Brain pericyte (primary cell): ENCODE measurements at regions not wholly inside any gene's neighbourhood (a gene's known extent, or its start where the extent isn't known, plus 50 kb on each side); places are given as distances from the start of the nearest gene placed in this dataset.

Source experiments
- DNase-seq: peaks from one replicate; pipeline ENCODE4 v3.0.0-alpha.2; 2012; ENCODE audit warnings: low read depth, low spot score

GRCh38 chr3:187951452-187952190 is 202.3 kb upstream of the LPP start:
- DNase-seq = no peak

- no peak for DNase-seq
These were observed 201.1 kb upstream of the LPP start for GRCh38 chr3:187952849-187953248.

- no peak for DNase-seq
These were observed 199.5 kb upstream of the LPP start for GRCh38 chr3:187954516-187954872.

- DNase-seq = peak; percentile 95
These were observed 198.9 kb upstream of the LPP start for GRCh38 chr3:187954873-187955586.

- peak; percentile 38 for DNase-seq
These were observed 198.4 kb upstream of the LPP start for GRCh38 chr3:187955587-187955952.

- no peak for DNase-seq
These were observed 196.8 kb upstream of the LPP start for GRCh38 chr3:187957165-187957581.

DNA sequence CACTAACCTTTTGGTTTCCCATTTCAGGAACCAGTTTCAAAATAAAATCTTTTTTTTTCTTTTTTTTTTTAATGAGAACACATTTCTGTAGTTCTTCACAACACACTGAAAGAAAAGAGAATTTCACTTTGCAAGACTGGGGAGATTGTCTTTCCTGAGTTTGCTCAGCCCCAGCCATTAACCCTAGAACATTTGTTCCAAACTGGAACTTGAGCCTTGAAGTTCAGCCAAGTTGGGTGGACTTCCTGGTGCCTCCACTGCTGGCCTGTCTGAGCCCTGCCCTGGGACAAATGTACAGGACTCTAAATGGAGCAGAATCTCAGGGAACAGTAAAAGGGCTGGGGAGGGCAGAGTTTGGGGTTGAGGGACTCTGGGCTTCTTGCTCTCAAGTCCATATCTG is 196.4 kb upstream of the LPP start:
- no peak for DNase-seq

GRCh38 chr3:187958432-187959003 is 195.4 kb upstream of the LPP start:
- no peak for DNase-seq

DNA sequence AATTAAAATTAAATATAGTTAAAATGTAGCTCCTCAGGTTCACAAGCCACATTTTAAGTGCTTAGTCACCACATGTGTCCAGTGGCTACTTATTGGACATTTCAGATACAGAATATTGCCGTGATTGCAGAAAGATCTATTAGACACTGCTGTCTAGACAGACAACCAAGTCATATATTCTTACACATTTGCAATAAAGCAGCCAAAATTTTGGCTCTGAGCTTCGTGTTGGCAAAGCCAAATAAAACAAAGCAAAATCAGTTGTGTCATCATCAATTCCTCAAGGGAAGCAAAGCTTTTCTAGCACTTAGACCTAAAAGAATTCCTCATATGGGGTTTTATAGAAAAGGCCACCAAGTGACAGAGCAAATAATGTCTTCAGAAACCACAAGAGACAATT is 193.1 kb upstream of the LPP start:
- DNase-seq = no peak

DNA sequence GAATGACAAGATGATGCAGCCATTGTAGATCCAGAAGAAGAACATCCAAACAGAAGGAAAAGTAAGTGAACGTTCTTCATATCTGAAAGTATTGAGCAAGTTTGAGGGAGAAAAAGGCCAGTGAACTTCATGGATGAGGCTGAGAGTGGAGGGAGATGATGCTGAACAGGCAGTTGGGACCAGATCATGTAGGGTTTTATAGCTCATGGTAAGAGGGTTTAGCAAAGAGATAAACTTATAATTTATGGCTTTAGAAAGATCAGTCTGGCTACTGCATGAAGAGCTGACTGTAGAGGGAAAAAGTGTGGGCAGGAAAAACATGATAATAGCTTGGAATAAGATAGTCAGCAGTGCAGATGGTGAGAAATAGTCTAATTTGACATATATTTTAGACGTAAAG is 192.6 kb upstream of the LPP start:
- no peak for DNase-seq

DNA sequence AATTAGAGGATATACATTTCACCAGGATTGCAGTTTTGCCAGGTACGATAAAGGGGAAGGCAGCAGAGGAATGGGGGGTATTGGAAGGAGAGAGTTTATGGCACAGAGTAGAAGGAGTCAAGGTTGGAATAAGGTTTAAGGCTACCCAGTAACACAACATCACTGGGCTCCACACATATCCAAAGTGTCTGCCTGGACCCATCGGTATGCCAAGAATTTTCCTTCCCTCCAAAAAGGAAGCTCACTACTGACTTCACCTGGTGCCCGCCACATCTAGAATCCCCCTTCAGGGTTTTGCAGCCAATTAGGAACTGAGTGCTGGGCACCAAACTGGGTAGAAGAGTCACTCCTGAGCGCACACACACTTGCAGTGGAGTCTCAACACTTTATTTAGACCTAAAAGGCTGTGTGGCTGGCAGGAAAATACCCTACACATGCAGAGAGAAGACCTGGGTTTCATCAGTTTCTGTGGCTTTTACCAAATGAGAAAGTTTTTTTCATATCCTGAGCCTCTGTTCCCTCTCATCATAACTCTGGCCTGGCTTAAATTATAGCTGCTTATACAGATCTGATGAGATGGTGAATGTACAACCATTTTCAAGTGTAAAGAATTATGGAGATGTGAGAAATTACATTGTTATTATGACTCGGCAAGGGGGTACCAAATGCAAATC is 190.8 kb upstream of the LPP start:
- DNase-seq = no peak

DNA sequence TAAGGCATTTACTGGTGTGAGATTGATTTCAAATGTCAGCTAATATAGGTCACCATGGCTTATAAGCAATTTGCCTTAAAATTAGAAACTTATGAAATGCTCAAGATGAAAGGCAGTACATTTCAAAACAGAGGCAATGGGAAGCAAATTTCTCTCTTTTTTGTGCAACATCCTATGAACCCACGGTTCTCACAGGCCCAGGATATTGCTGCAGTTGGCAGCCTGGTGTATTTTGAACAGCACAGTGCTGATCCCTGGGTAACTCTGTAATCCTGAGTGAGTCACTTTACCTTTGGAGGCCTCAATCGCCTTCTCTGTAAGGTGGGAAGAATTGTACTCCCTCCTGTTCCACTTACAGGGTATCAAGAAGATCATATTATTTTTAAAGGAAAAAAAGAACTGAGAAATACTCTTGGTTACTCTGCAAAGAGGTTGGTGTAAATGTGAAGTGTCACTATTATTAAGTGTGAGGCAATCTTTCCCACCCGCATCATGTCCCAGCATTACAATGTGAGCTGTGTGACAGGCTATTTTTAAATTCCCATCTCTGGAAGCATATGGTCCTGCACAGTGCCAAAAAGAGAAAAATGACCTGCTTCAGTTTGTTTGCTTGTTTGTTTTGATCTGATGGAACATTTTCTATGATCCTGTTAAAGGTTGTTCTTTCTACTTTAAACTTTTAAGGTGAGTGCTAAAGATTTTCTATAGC is 190.1 kb upstream of the LPP start:
- DNase-seq = no peak

GRCh38 chr3:187964760-187965159 is 189.2 kb upstream of the LPP start:
- no peak for DNase-seq

- DNase-seq = no peak
These were observed 187.9 kb upstream of the LPP start for GRCh38 chr3:187966096-187966495.

- no peak for DNase-seq
These were observed 187.1 kb upstream of the LPP start for GRCh38 chr3:187966636-187967406.

GRCh38 chr3:187967993-187968392 is 186.0 kb upstream of the LPP start:
- no peak for DNase-seq

- DNase-seq = peak; percentile 50
These were observed 184.9 kb upstream of the LPP start for GRCh38 chr3:187968883-187969580.

- no peak for DNase-seq
These were observed 184.4 kb upstream of the LPP start for GRCh38 chr3:187969581-187969950.

- no peak for DNase-seq
These were observed 183.9 kb upstream of the LPP start for GRCh38 chr3:187970106-187970505.

DNA sequence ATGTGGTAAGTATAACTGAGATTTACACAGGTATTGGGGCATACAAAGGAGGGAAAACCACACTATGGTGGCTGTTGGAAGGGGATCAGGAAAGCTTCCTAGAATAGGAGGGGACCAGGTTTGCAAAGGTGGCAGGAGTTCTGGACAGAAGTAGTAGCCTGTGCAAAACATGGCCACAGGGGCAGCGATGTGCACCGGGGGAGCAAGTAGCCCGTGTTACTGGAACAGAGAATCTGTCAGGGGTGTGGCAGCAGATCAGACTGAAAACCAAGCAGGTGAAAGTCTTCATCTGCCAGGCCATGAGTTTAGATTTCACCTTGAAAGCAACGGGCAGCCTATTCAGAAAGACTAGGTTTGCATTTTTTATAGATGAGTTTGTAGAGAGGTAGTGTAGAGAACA is 182.3 kb upstream of the LPP start:
- DNase-seq = no peak

DNA sequence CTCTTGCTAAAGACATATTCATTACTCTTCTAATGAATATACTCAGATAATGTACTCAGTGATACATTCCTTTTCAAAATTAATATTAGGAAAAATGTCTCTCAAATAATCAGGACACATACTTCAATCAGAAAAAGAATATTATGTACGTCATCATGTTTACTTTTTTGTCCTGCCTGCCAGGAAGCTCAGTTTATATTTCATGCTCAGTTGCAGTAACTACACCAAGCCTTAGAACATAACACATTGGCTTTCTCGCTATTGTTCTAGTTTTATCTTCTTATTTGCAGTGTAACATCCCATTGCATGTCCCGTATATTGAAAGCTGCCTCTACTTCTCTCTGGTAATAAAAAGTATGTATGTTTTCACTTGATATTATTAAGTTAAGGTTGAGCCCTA is 181.5 kb upstream of the LPP start:
- DNase-seq = no peak
